ENCODE measurements at regions not wholly inside any gene's neighbourhood (a gene's known extent, or its start where the extent isn't known, plus 50 kb on each side); places are given as distances from the start of the nearest gene placed in this dataset.

- WGBS: 87% methylated on average over 15 of the region's 15 CpGs
- no peak overlapping the region for H3K27ac ChIP-seq (ENCODE audit: low read depth in 1 of 2, low read length in 1 of 2)
- no peaks in the 10 kb centered on the region for H3K27me3 ChIP-seq (ENCODE audit: control insufficient read depth in 2 of 2, insufficient read depth in 1 of 2, low read length in 1 of 2)
- no peaks in the 10 kb centered on the region for H3K9me3 ChIP-seq (ENCODE audit: control insufficient read depth in 2 of 2, insufficient read depth in 1 of 2, low read length in 1 of 2)
- H3K36me3 ChIP-seq (ENCODE audit: control insufficient read depth in 2 of 2, insufficient read depth in 2 of 2, low read length in 1 of 2): no peaks in the 10 kb centered on the region
- no peaks in the 10 kb centered on the region for H3K4me1 ChIP-seq (ENCODE audit: control insufficient read depth in 2 of 2, insufficient read depth in 2 of 2, low read length in 2 of 2)
- H3K4me3 ChIP-seq (ENCODE audit: low read length in 2 of 2): no peak overlapping the region
- no peak for DNase-seq (ENCODE audit: low read depth in 6 of 9, low spot score in 9 of 9)
Measured at GRCh38 chr1:5348732-5349465, 643.3 kb downstream of the NPHP4 start.

- no peaks in the 10 kb centered on the region for H3K4me1 ChIP-seq (ENCODE audit: control insufficient read depth in 2 of 2, insufficient read depth in 2 of 2, low read length in 2 of 2)
- no peak overlapping the region for H3K4me3 ChIP-seq (ENCODE audit: low read length in 2 of 2)
- no peak overlapping the region for H3K27ac ChIP-seq (ENCODE audit: low read depth in 1 of 2, low read length in 1 of 2)
- H3K27me3 ChIP-seq (ENCODE audit: control insufficient read depth in 2 of 2, insufficient read depth in 1 of 2, low read length in 1 of 2): no peaks in the 10 kb centered on the region
- WGBS: 80% methylated on average over 8 of the region's 8 CpGs
- H3K9me3 ChIP-seq (ENCODE audit: control insufficient read depth in 2 of 2, insufficient read depth in 1 of 2, low read length in 1 of 2): no peaks in the 10 kb centered on the region
- no peak for DNase-seq (ENCODE audit: low read depth in 6 of 9, low spot score in 9 of 9)
- no peaks in the 10 kb centered on the region for H3K36me3 ChIP-seq (ENCODE audit: control insufficient read depth in 2 of 2, insufficient read depth in 2 of 2, low read length in 1 of 2)
Measured at GRCh38 chr1:5347726-5348125, 644.5 kb downstream of the NPHP4 start.

GRCh38 chr1:5345556-5345955 lies 646.7 kb downstream of the NPHP4 start:
- H3K9me3 ChIP-seq (ENCODE audit: control insufficient read depth in 2 of 2, insufficient read depth in 1 of 2, low read length in 1 of 2): no peaks in the 10 kb centered on the region
- 96% methylated on average over 8 of the region's 8 CpGs for WGBS
- H3K27me3 ChIP-seq (ENCODE audit: control insufficient read depth in 2 of 2, insufficient read depth in 1 of 2, low read length in 1 of 2): no peaks in the 10 kb centered on the region
- H3K27ac ChIP-seq (ENCODE audit: low read depth in 1 of 2, low read length in 1 of 2): no peak overlapping the region
- no peaks in the 10 kb centered on the region for H3K4me1 ChIP-seq (ENCODE audit: control insufficient read depth in 2 of 2, insufficient read depth in 2 of 2, low read length in 2 of 2)
- no peaks in the 10 kb centered on the region for H3K36me3 ChIP-seq (ENCODE audit: control insufficient read depth in 2 of 2, insufficient read depth in 2 of 2, low read length in 1 of 2)
- no peak for DNase-seq (ENCODE audit: low read depth in 6 of 9, low spot score in 9 of 9)
- H3K4me3 ChIP-seq (ENCODE audit: low read length in 2 of 2): no peak overlapping the region

- Histone ChIP-seq H3K36me3 (ENCODE audit: control insufficient read depth in 2 of 2, insufficient read depth in 2 of 2, low read length in 1 of 2) (no peaks in the 10 kb centered on the region), H3K9me3 (ENCODE audit: control insufficient read depth in 2 of 2, insufficient read depth in 1 of 2, low read length in 1 of 2) (no peaks in the 10 kb centered on the region), H3K27ac (ENCODE audit: low read depth in 1 of 2, low read length in 1 of 2) (no peak overlapping the region), H3K27me3 (ENCODE audit: control insufficient read depth in 2 of 2, insufficient read depth in 1 of 2, low read length in 1 of 2) (no peaks in the 10 kb centered on the region), H3K4me1 (ENCODE audit: control insufficient read depth in 2 of 2, insufficient read depth in 2 of 2, low read length in 2 of 2) (no peaks in the 10 kb centered on the region), H3K4me3 (ENCODE audit: low read length in 2 of 2) (no peak overlapping the region)
- 89% methylated on average over 10 of the region's 10 CpGs for WGBS
- no peak for DNase-seq (ENCODE audit: low read depth in 6 of 9, low spot score in 9 of 9)
Measured at GRCh38 chr1:5343256-5344020, 648.8 kb downstream of the NPHP4 start.

- no peaks in the 10 kb centered on the region for H3K9me3 ChIP-seq (ENCODE audit: control insufficient read depth in 2 of 2, insufficient read depth in 1 of 2, low read length in 1 of 2)
- no peak overlapping the region for H3K27ac ChIP-seq (ENCODE audit: low read depth in 1 of 2, low read length in 1 of 2)
- DNase-seq (ENCODE audit: low read depth in 6 of 9, low spot score in 9 of 9): no peak
- WGBS: 87% methylated on average over 11 of the region's 11 CpGs
- H3K4me3 ChIP-seq (ENCODE audit: low read length in 2 of 2): no peak overlapping the region
- no peaks in the 10 kb centered on the region for H3K4me1 ChIP-seq (ENCODE audit: control insufficient read depth in 2 of 2, insufficient read depth in 2 of 2, low read length in 2 of 2)
- no peaks in the 10 kb centered on the region for H3K36me3 ChIP-seq (ENCODE audit: control insufficient read depth in 2 of 2, insufficient read depth in 2 of 2, low read length in 1 of 2)
- no peaks in the 10 kb centered on the region for H3K27me3 ChIP-seq (ENCODE audit: control insufficient read depth in 2 of 2, insufficient read depth in 1 of 2, low read length in 1 of 2)
Measured at GRCh38 chr1:5342830-5343229, 649.4 kb downstream of the NPHP4 start.

- 91% methylated on average over 8 of the region's 8 CpGs for WGBS
- no peaks in the 10 kb centered on the region for H3K9me3 ChIP-seq (ENCODE audit: control insufficient read depth in 2 of 2, insufficient read depth in 1 of 2, low read length in 1 of 2)
- H3K27ac ChIP-seq (ENCODE audit: low read depth in 1 of 2, low read length in 1 of 2): no peak overlapping the region
- no peaks in the 10 kb centered on the region for H3K36me3 ChIP-seq (ENCODE audit: control insufficient read depth in 2 of 2, insufficient read depth in 2 of 2, low read length in 1 of 2)
- DNase-seq (ENCODE audit: low read depth in 6 of 9, low spot score in 9 of 9): no peak
- no peak overlapping the region for H3K4me3 ChIP-seq (ENCODE audit: low read length in 2 of 2)
- H3K27me3 ChIP-seq (ENCODE audit: control insufficient read depth in 2 of 2, insufficient read depth in 1 of 2, low read length in 1 of 2): no peaks in the 10 kb centered on the region
- no peaks in the 10 kb centered on the region for H3K4me1 ChIP-seq (ENCODE audit: control insufficient read depth in 2 of 2, insufficient read depth in 2 of 2, low read length in 2 of 2)
Measured at GRCh38 chr1:5342172-5342571, 650.1 kb downstream of the NPHP4 start.

GRCh38 chr1:5341471-5341870 lies 650.8 kb downstream of the NPHP4 start:
- Histone ChIP-seq H3K27me3 (ENCODE audit: control insufficient read depth in 2 of 2, insufficient read depth in 1 of 2, low read length in 1 of 2) (no peaks in the 10 kb centered on the region), H3K36me3 (ENCODE audit: control insufficient read depth in 2 of 2, insufficient read depth in 2 of 2, low read length in 1 of 2) (no peaks in the 10 kb centered on the region), H3K9me3 (ENCODE audit: control insufficient read depth in 2 of 2, insufficient read depth in 1 of 2, low read length in 1 of 2) (no peaks in the 10 kb centered on the region), H3K4me3 (ENCODE audit: low read length in 2 of 2) (no peak overlapping the region), H3K4me1 (ENCODE audit: control insufficient read depth in 2 of 2, insufficient read depth in 2 of 2, low read length in 2 of 2) (no peaks in the 10 kb centered on the region), H3K27ac (ENCODE audit: low read depth in 1 of 2, low read length in 1 of 2) (no peak overlapping the region)
- 53% methylated on average over 3 of the region's 3 CpGs for WGBS
- DNase-seq (ENCODE audit: low read depth in 6 of 9, low spot score in 9 of 9): no peak

GRCh38 chr1:5340560-5341130 lies 651.6 kb downstream of the NPHP4 start:
- Histone ChIP-seq H3K27me3 (ENCODE audit: control insufficient read depth in 2 of 2, insufficient read depth in 1 of 2, low read length in 1 of 2) (no peaks in the 10 kb centered on the region), H3K36me3 (ENCODE audit: control insufficient read depth in 2 of 2, insufficient read depth in 2 of 2, low read length in 1 of 2) (no peaks in the 10 kb centered on the region), H3K4me3 (ENCODE audit: low read length in 2 of 2) (no peak overlapping the region), H3K9me3 (ENCODE audit: control insufficient read depth in 2 of 2, insufficient read depth in 1 of 2, low read length in 1 of 2) (no peaks in the 10 kb centered on the region), H3K27ac (ENCODE audit: low read depth in 1 of 2, low read length in 1 of 2) (no peak overlapping the region), H3K4me1 (ENCODE audit: control insufficient read depth in 2 of 2, insufficient read depth in 2 of 2, low read length in 2 of 2) (no peaks in the 10 kb centered on the region)
- DNase-seq (ENCODE audit: low read depth in 6 of 9, low spot score in 9 of 9): no peak
- WGBS: 84% methylated on average over 8 of the region's 8 CpGs

GRCh38 chr1:5338466-5338865 lies 653.8 kb downstream of the NPHP4 start:
- no peak overlapping the region for H3K27ac ChIP-seq (ENCODE audit: low read depth in 1 of 2, low read length in 1 of 2)
- H3K4me3 ChIP-seq (ENCODE audit: low read length in 2 of 2): no peak overlapping the region
- H3K4me1 ChIP-seq (ENCODE audit: control insufficient read depth in 2 of 2, insufficient read depth in 2 of 2, low read length in 2 of 2): no peaks in the 10 kb centered on the region
- H3K36me3 ChIP-seq (ENCODE audit: control insufficient read depth in 2 of 2, insufficient read depth in 2 of 2, low read length in 1 of 2): no peaks in the 10 kb centered on the region
- WGBS: 91% methylated on average over 2 of the region's 2 CpGs
- H3K27me3 ChIP-seq (ENCODE audit: control insufficient read depth in 2 of 2, insufficient read depth in 1 of 2, low read length in 1 of 2): no peaks in the 10 kb centered on the region
- H3K9me3 ChIP-seq (ENCODE audit: control insufficient read depth in 2 of 2, insufficient read depth in 1 of 2, low read length in 1 of 2): no peaks in the 10 kb centered on the region
- no peak for DNase-seq (ENCODE audit: low read depth in 6 of 9, low spot score in 9 of 9)

Data from thymus (tissue), 11 donors.